OCI-LY7 (cell line): ENCODE measurements at regions not wholly inside any gene's neighbourhood (a gene's known extent, or its start where the extent isn't known, plus 50 kb on each side); places are given as distances from the start of the nearest gene placed in this dataset.

ENCODE experiments used
- EZH2phosphoT487 ChIP-seq: fragments of 200-600 bp; sonication (generic); IDR thresholded peaks from 2 replicates; pipeline ENCODE4 v1.6.1; 2018; ENCODE audit warnings: low read depth, borderline replicate concordance, mild to moderate bottlenecking, mixed run types, antibody characterized with exemption, low read length, moderate library complexity, mixed read lengths
- TF ChIP-seq, protein P1 (sequence below): fragments of 200-600 bp; sonication (generic); conservative IDR thresholded peaks from 2 replicates; pipeline ENCODE4 v1.5.1; 2014; ENCODE audit warnings: mild to moderate bottlenecking, antibody characterized with exemption, low read length, moderate library complexity, mixed read lengths

DNA sequence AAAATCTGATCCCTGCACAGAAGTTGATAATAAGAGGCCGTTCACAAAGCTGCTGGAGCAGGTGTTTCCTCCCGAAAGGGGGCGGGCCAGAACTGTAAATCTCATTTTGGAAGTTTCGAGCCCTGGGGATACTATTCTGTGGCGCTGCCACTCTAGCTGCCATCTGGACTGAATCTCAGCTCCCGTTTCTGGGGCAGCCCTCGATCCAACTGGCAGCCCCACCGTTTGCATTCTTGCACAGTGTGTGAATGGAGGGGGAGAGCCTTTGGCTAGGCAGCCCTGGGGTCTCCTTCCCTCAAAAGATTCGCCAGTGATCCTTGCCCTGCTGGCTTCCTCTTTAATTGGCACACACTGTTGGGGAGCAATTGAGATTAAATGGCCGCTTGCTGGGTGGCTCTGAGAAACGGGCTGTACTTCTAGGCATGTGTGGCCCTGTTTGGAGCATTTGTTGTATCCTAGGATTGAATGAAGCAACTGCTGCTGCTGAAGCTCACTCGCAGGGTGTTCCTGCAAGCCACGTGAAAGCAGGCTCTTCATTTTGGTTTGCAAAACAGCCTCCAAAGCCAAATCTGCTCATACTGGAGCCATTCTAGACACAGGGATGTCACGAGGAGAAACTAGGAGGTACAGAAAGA lies 57.2 kb upstream of the TOPAZ1 start:
- TF ChIP-seq, protein P1, sequence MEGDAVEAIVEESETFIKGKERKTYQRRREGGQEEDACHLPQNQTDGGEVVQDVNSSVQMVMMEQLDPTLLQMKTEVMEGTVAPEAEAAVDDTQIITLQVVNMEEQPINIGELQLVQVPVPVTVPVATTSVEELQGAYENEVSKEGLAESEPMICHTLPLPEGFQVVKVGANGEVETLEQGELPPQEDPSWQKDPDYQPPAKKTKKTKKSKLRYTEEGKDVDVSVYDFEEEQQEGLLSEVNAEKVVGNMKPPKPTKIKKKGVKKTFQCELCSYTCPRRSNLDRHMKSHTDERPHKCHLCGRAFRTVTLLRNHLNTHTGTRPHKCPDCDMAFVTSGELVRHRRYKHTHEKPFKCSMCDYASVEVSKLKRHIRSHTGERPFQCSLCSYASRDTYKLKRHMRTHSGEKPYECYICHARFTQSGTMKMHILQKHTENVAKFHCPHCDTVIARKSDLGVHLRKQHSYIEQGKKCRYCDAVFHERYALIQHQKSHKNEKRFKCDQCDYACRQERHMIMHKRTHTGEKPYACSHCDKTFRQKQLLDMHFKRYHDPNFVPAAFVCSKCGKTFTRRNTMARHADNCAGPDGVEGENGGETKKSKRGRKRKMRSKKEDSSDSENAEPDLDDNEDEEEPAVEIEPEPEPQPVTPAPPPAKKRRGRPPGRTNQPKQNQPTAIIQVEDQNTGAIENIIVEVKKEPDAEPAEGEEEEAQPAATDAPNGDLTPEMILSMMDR = no peak; the same call in 1 of the 2 replicates
- no peak for TF ChIP-seq EZH2phosphoT487
